Liver (tissue), 3 donors: ENCODE measurements at regions not wholly inside any gene's neighbourhood (a gene's known extent, or its start where the extent isn't known, plus 50 kb on each side); places are given as distances from the start of the nearest gene placed in this dataset.

ENCODE experiments used
- CTCF ChIP-seq: fragments of 150-350 bp; IDR thresholded peaks from 2 replicates; pipeline ENCODE4 v1.5.1; 2017; ENCODE audit warnings: improper control_type of control experiment, low read depth, low read length; ENCODE audit not compliant: missing input control
- GABPA ChIP-seq, 2 donors: IDR thresholded peaks in 1 of 2; conservative IDR thresholded peaks in 1 of 2; 2 replicates each; pipeline ENCODE4 v1.6.1; 2016; ENCODE audit warnings: antibody characterized with exemption in 2 of 2, mild to moderate bottlenecking in 1 of 2, moderate library complexity in 1 of 2
- RXRA ChIP-seq, 2 donors: IDR thresholded peaks; 2 replicates each; pipeline ENCODE4 v1.6.1; 2017 to 2018; ENCODE audit warnings: antibody characterized with exemption in 2 of 2, mild to moderate bottlenecking in 1 of 2
- TAF1 ChIP-seq: conservative IDR thresholded peaks from 2 replicates; pipeline ENCODE4 v1.6.1; 2016; ENCODE audit warnings: antibody characterized with exemption, mild to moderate bottlenecking
- TF ChIP-seq, protein P1 (sequence below): IDR thresholded peaks from 2 replicates; pipeline ENCODE4 v1.6.1; 2016; ENCODE audit warnings: antibody characterized with exemption
- donor health status: healthy.
- donor health status: healthy.

GRCh38 chr4:60857130-60857753 lies 342.9 kb upstream of the ADGRL3 start:
- TF ChIP-seq, protein P1, sequence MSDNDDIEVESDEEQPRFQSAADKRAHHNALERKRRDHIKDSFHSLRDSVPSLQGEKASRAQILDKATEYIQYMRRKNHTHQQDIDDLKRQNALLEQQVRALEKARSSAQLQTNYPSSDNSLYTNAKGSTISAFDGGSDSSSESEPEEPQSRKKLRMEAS: no peak
- TF ChIP-seq CTCF (no peak), GABPA (IDR thresholded peaks at IDR 0.05 in 1 of 2, conservative IDR thresholded peaks at IDR 0.05 in 1 of 2) (no peak), TAF1 (no peak), RXRA (IDR thresholded peaks at IDR 0.05) (no peak)
